Smooth muscle cell (in vitro differentiated cells): ENCODE measurements at regions not wholly inside any gene's neighbourhood (a gene's known extent, or its start where the extent isn't known, plus 50 kb on each side); places are given as distances from the start of the nearest gene placed in this dataset.

ENCODE experiments used
- DNase-seq: peaks from one replicate; lab custom pipeline; 2025; ENCODE audit not compliant: unreplicated experiment; lab: John Stamatoyannopoulos, UW
- H2AFZ ChIP-seq: fragments of 200-600 bp; sonication (generic); 2 replicates; pipeline ENCODE4 v1.6.0; 2016; ENCODE audit warnings: antibody characterized with exemption, low read depth, mild to moderate bottlenecking
- H3F3A ChIP-seq: fragments of 200-600 bp; sonication (generic); 2 replicates; pipeline ENCODE4 v1.6.0; 2017; ENCODE audit warnings: antibody characterized with exemption, low read depth
- H3K27ac ChIP-seq: fragments of 200-600 bp; sonication (generic); 2 replicates; pipeline ENCODE4 v1.5.1; 2016; ENCODE audit warnings: low read depth, mild to moderate bottlenecking
- H3K27me3 ChIP-seq: fragments of 200-600 bp; sonication (generic); 2 replicates; pipeline ENCODE4 v1.6.1; 2016; ENCODE audit warnings: low read depth, mild to moderate bottlenecking
- H3K36me3 ChIP-seq: fragments of 200-600 bp; sonication (generic); 2 replicates; pipeline ENCODE4 v1.5.1; 2016; ENCODE audit warnings: low read depth
- H3K4me1 ChIP-seq: fragments of 200-600 bp; sonication (generic); 2 replicates; pipeline ENCODE4 v1.5.1; 2016; ENCODE audit warnings: low read depth
- H3K4me2 ChIP-seq: fragments of 200-600 bp; sonication (generic); 2 replicates; pipeline ENCODE4 v1.6.0; 2016; ENCODE audit warnings: mild to moderate bottlenecking
- H3K4me3 ChIP-seq: fragments of 200-600 bp; sonication (generic); 2 replicates; pipeline ENCODE4 v1.5.1; 2016; ENCODE audit warnings: mild to moderate bottlenecking
- H3K79me2 ChIP-seq: fragments of 200-600 bp; sonication (generic); 2 replicates; pipeline ENCODE4 v1.6.0; 2016; ENCODE audit warnings: low read depth, mild to moderate bottlenecking
- H3K9ac ChIP-seq: fragments of 200-600 bp; sonication (generic); 2 replicates; pipeline ENCODE4 v1.6.0; 2016; ENCODE audit warnings: low read depth
- H3K9me3 ChIP-seq: fragments of 200-600 bp; sonication (generic); replicated peaks from 2 replicates; pipeline ENCODE4 v1.5.1; 2016; ENCODE audit warnings: low read depth
- H4K20me1 ChIP-seq: fragments of 200-600 bp; sonication (generic); 2 replicates; pipeline ENCODE4 v1.6.0; 2016; ENCODE audit warnings: low read depth
- CTCF ChIP-seq: fragments of 200-600 bp; sonication (generic); IDR thresholded peaks from 2 replicates; pipeline ENCODE4 v1.5.1; 2017; ENCODE audit warnings: borderline replicate concordance, mild to moderate bottlenecking, antibody characterized with exemption; ENCODE audit not compliant: insufficient read depth, poor library complexity, severe bottlenecking
- WGBS: methylation state at CpG from one replicate; pipeline ENCODE4 v1.1.7; 2016; ENCODE audit warnings: low lambda C conversion rate; 5-methylcytosine and 5-hydroxymethylcytosine counted together

DNA sequence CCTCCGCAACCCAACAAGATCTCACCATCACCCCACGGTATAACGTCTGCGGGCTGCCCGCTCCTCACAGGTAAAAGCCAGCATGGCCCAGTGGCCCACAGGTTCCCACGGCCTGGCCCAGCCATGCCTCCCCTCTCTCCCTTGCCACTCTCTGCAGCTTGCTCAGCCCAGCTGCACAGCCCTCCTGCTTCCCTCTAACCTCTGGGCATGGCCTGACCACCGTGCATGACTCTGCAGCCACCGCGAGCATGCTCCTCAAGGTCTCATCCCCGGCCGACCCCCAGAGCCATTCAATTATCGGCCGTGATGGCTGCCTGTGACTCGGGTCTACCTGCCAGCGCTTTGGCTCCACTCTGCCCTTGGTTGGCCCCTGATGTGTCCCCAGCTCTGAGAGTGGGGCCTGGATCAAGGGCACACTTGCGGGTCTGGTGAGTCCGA lies 185.5 kb downstream of the CTTN start:
- Histone ChIP-seq H3K4me2 (no peak overlapping the region), H3K27me3 (no peaks in the 10 kb centered on the region), H3K4me3 (no peak overlapping the region), H2AFZ (no peak overlapping the region), H3K79me2 (no peaks in the 10 kb centered on the region), H3K27ac (no peak overlapping the region), H3K4me1 (no peaks in the 10 kb centered on the region), H3F3A (no peaks in the 10 kb centered on the region), H3K9me3 (no peaks in the 10 kb centered on the region), H4K20me1 (peaks cover 7% of the 10 kb centered on the region), H3K36me3 (no peaks in the 10 kb centered on the region), H3K9ac (no peak overlapping the region)
- TF ChIP-seq CTCF, result no peak
- DNase-seq, result no peak
- 93% methylated on average over 17 of the region's 17 CpGs for WGBS

DNA sequence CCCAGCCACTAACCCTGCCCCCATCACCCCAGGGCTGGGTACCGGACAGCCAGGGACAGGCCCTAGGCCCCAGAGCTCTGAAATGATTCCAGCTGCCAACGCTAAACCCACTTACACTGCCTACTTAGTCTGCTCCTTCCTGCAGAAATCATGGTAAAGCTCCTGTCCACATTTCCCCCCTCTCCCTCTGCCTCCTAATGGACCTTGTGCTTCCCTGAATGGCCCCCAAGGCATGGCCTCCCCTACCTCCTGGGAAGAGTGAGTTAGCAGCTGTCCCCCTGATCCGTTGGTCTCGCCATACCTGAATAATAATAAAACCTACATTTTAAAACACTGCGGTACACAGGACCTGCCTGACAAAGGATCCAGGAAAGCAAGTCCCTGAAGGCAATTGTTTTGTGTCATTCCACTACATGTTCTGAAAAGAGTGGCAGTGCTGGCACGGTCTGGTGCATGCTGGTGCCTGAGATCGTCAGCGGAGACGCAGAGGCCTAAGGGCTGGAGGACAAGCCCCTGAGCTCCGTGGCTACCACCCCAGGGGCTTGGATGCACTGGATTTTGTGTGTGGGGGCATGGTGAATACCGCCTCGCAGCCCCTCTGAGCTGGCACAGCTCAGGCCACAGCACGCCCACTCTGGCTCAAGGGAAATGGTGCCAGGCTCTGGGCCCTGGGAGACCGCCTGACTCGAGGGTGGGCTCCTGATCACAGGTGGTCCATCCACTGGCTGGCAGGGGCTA lies 186.3 kb downstream of the CTTN start:
- H3F3A ChIP-seq, result no peaks in the 10 kb centered on the region
- no peak overlapping the region for H3K4me3 ChIP-seq
- H3K9ac ChIP-seq, result no peak overlapping the region
- WGBS, result 93% methylated on average over 15 of the region's 15 CpGs
- no peak for DNase-seq
- H3K4me1 ChIP-seq, result no peaks in the 10 kb centered on the region
- TF ChIP-seq CTCF, result no peak
- no peaks in the 10 kb centered on the region for H3K9me3 ChIP-seq
- no peaks in the 10 kb centered on the region for H3K79me2 ChIP-seq
- H3K27ac ChIP-seq, result no peak overlapping the region
- no peaks in the 10 kb centered on the region for H3K27me3 ChIP-seq
- H2AFZ ChIP-seq, result no peak overlapping the region
- H3K4me2 ChIP-seq, result no peak overlapping the region
- peaks cover 7% of the 10 kb centered on the region for H4K20me1 ChIP-seq
- H3K36me3 ChIP-seq, result no peaks in the 10 kb centered on the region

DNA sequence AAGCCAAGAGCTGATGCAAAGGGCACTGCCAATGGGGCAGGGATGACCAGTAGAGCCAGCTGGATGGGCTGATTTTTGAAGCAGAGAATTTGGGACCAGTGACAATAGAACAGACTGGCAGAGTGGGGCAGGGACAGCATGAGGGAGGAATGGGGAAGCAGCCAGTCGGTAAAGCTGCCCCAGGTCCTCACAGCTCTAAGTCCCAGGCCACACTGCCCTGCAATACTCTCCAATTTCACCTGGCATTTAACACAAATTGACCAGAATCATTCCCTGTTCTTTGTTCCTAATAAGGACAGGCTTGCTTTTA lies 186.9 kb downstream of the CTTN start:
- H3K27ac ChIP-seq, result no peak overlapping the region
- no peak overlapping the region for H2AFZ ChIP-seq
- H3K36me3 ChIP-seq, result no peaks in the 10 kb centered on the region
- no peaks in the 10 kb centered on the region for H3K27me3 ChIP-seq
- no peak overlapping the region for H3K4me3 ChIP-seq
- 63% methylated on average over 1 of the region's 1 CpG for WGBS
- no peaks in the 10 kb centered on the region for H3F3A ChIP-seq
- no peaks in the 10 kb centered on the region for H3K9me3 ChIP-seq
- no peaks in the 10 kb centered on the region for H3K79me2 ChIP-seq
- H3K4me2 ChIP-seq, result no peak overlapping the region
- no peaks in the 10 kb centered on the region for H3K4me1 ChIP-seq
- TF ChIP-seq CTCF, result no peak
- no peak for DNase-seq
- H4K20me1 ChIP-seq, result peaks cover 7% of the 10 kb centered on the region
- no peak overlapping the region for H3K9ac ChIP-seq

DNA sequence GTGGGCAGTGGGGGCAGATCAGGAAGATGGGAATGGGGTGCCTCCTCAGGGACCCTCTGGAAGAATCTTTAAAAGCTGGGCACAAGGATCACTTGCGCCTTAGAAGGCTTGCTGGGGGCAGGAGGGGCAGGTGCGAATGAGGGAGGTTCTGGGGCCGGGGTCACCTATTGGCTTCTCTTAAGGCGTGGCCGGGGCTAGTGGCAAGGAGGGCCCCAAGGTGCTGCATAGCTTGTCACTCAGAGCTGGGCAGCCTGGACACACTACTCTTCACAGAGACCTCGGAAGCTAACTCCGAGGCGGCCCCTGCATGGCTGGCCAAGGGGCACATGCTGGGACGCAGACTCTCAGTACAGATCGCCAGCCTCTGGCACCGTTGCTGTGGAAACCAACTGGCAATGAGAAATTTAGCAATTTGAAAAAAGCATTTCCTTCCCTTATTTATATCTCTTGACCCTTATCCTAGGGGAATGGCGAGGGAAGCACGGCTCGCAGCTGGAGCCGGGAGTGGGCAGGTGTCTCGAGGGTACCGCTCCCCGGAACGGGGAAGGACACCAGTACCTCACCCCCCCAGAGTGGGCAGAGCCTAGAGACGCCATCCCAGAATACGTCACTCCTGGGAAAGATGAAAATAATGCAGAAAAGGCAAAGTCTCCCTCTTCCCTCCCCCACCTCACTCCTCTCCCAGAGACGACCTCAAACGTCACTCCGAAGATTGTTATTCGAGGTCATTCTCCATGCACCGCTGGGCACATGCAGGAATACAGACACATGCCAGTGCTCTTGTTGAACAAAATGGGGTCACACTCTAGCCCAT lies 188.1 kb downstream of the CTTN start:
- no peaks in the 10 kb centered on the region for H4K20me1 ChIP-seq
- H3F3A ChIP-seq, result no peaks in the 10 kb centered on the region
- no peaks in the 10 kb centered on the region for H3K9me3 ChIP-seq
- 97% methylated on average over 26 of the region's 26 CpGs for WGBS
- no peaks in the 10 kb centered on the region for H3K4me1 ChIP-seq
- no peak overlapping the region for H3K9ac ChIP-seq
- DNase-seq, result no peak
- no peak overlapping the region for H3K4me2 ChIP-seq
- no peaks in the 10 kb centered on the region for H3K79me2 ChIP-seq
- H3K27me3 ChIP-seq, result no peaks in the 10 kb centered on the region
- no peak for TF ChIP-seq CTCF
- no peaks in the 10 kb centered on the region for H3K36me3 ChIP-seq
- no peak overlapping the region for H3K27ac ChIP-seq
- no peak overlapping the region for H3K4me3 ChIP-seq
- H2AFZ ChIP-seq, result no peak overlapping the region
